ENCODE measurements at regions not wholly inside any gene's neighbourhood (a gene's known extent, or its start where the extent isn't known, plus 50 kb on each side); places are given as distances from the start of the nearest gene placed in this dataset.

DNA sequence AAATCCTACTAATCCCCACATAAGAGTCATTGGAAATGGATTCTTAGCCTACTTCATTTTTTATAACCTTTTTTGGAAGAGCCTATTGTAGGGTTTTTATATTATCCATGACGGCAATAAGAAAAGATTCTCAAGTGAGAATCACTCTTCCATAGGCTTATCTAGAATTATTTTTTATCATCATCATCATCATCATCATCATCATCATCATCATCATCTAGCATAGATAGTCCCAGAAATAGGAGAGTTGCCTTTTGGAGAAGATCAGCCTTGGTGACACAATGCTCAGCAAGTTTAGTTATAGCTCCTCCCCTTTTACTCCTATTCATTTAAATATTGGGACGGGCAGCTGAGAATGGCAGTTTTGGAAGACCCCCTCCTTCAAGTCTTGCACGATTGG, 359.1 kb upstream of the SLC35B3 start:
- WGBS, 2 experiments (ENCODE audit: extremely low coverage in 2 of 2, insufficient read length in 1 of 2), result no CpG with 5 or more reads among the region's 3 CpGs
- ATAC-seq (ENCODE audit: low read depth), result no peak
- H2BK5ac ChIP-seq (ENCODE audit: low read depth, low read length, poor library complexity, severe bottlenecking), result no peak overlapping the region
- TF ChIP-seq, protein P1, sequence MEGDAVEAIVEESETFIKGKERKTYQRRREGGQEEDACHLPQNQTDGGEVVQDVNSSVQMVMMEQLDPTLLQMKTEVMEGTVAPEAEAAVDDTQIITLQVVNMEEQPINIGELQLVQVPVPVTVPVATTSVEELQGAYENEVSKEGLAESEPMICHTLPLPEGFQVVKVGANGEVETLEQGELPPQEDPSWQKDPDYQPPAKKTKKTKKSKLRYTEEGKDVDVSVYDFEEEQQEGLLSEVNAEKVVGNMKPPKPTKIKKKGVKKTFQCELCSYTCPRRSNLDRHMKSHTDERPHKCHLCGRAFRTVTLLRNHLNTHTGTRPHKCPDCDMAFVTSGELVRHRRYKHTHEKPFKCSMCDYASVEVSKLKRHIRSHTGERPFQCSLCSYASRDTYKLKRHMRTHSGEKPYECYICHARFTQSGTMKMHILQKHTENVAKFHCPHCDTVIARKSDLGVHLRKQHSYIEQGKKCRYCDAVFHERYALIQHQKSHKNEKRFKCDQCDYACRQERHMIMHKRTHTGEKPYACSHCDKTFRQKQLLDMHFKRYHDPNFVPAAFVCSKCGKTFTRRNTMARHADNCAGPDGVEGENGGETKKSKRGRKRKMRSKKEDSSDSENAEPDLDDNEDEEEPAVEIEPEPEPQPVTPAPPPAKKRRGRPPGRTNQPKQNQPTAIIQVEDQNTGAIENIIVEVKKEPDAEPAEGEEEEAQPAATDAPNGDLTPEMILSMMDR (conservative IDR thresholded peaks at IDR 0.05; ENCODE audit: low read depth, low read length), result no peak
- TF ChIP-seq RFX5 (IDR thresholded peaks at IDR 0.05; ENCODE audit: low read depth, low read length), result no peak
- TF ChIP-seq MAZ (IDR thresholded peaks at IDR 0.05; ENCODE audit: borderline replicate concordance, low read depth, low read length), result no peak
- TF ChIP-seq, protein P2, sequence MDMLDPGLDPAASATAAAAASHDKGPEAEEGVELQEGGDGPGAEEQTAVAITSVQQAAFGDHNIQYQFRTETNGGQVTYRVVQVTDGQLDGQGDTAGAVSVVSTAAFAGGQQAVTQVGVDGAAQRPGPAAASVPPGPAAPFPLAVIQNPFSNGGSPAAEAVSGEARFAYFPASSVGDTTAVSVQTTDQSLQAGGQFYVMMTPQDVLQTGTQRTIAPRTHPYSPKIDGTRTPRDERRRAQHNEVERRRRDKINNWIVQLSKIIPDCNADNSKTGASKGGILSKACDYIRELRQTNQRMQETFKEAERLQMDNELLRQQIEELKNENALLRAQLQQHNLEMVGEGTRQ (IDR thresholded peaks at IDR 0.05; ENCODE audit: low read depth, low read length), result no peak
- no peak for TF ChIP-seq RAD21 (IDR thresholded peaks at IDR 0.05; ENCODE audit: low read length)
- H3K14ac ChIP-seq (replicated peaks; ENCODE audit: low read depth, low read length), result no peak overlapping the region
- H3K27me3 ChIP-seq (ENCODE audit: control insufficient read depth, insufficient read depth, low read length), result no peaks in the 10 kb centered on the region
- no peak overlapping the region for H3K9ac ChIP-seq (ENCODE audit: low read depth, low read length)
- in situ Hi-C loops (cut with MboI; ENCODE audit: low sequenced_read_pairs), result no loop called here
- dilution Hi-C loops (cut with HindIII; ENCODE audit: low sequenced_read_pairs, unreplicated experiment), result no loop called here
- no TSS peak for BruUV-seq (replicated peaks)
- no peak overlapping the region for H3K4ac ChIP-seq (ENCODE audit: low read depth, low read length)
- ChIA-PET POLR2A (ENCODE audit: unreplicated experiment) (no interaction called here), CTCF (no interaction called here)
- no peak overlapping the region for H3K18ac ChIP-seq (ENCODE audit: low read depth, low read length)
- no peaks in the 10 kb centered on the region for H3K9me1 ChIP-seq (ENCODE audit: insufficient read depth, low read length)
- H3K79me1 ChIP-seq (ENCODE audit: low read depth in 1 of 2, low read length in 2 of 2), result no peaks in the 10 kb centered on the region
- no peak overlapping the region for H4K91ac ChIP-seq (ENCODE audit: insufficient read depth, low read depth, low read length)
- no peaks in the 10 kb centered on the region for H3K4me1 ChIP-seq (ENCODE audit: control insufficient read depth, insufficient read depth, low read length)
- H3K36me3 ChIP-seq (ENCODE audit: control insufficient read depth, insufficient read depth, low read length), result no peaks in the 10 kb centered on the region
- H4K20me1 ChIP-seq (ENCODE audit: insufficient read depth, low read length), result no peaks in the 10 kb centered on the region
- no peak overlapping the region for H3K56ac ChIP-seq (ENCODE audit: extremely low read depth, insufficient read depth, low read length)
- H3K4me3 ChIP-seq (ENCODE audit: insufficient read depth, low read depth, low read length), result no peak overlapping the region
- H2AK5ac ChIP-seq (ENCODE audit: low read depth, low read length), result no peak overlapping the region
- intact Hi-C loops (cut with micrococcal nuclease), result no loop called here
- H3K27ac ChIP-seq (ENCODE audit: insufficient read depth, low read length), result no peak overlapping the region
- H2BK15ac ChIP-seq (ENCODE audit: low read depth, low read length), result no peak overlapping the region
- no peak overlapping the region for H2AFZ ChIP-seq (replicated peaks; ENCODE audit: low read length, poor library complexity)
- peaks cover 13% of the 10 kb centered on the region for H3K9me3 ChIP-seq (ENCODE audit: control insufficient read depth, insufficient read depth, low read length)
- H4K8ac ChIP-seq (ENCODE audit: low read depth in 2 of 2, low read length in 2 of 2), result no peak overlapping the region
- no peak overlapping the region for H3K4me2 ChIP-seq (ENCODE audit: low read depth, low read length)
- H2BK120ac ChIP-seq (ENCODE audit: low read depth, low read length), result no peak overlapping the region
- no peak for DNase-seq
- no peak overlapping the region for H2AK9ac ChIP-seq (replicated peaks; ENCODE audit: low read depth, low read length, poor library complexity)
- no peak overlapping the region for H3K23ac ChIP-seq (ENCODE audit: low read depth, low read length)
- no peak overlapping the region for H2BK20ac ChIP-seq (ENCODE audit: low read depth, low read length)
- no peak overlapping the region for H4K5ac ChIP-seq (ENCODE audit: low read depth, low read length)
